ENCODE measurements at regions not wholly inside any gene's neighbourhood (a gene's known extent, or its start where the extent isn't known, plus 50 kb on each side); places are given as distances from the start of the nearest gene placed in this dataset.

DNA sequence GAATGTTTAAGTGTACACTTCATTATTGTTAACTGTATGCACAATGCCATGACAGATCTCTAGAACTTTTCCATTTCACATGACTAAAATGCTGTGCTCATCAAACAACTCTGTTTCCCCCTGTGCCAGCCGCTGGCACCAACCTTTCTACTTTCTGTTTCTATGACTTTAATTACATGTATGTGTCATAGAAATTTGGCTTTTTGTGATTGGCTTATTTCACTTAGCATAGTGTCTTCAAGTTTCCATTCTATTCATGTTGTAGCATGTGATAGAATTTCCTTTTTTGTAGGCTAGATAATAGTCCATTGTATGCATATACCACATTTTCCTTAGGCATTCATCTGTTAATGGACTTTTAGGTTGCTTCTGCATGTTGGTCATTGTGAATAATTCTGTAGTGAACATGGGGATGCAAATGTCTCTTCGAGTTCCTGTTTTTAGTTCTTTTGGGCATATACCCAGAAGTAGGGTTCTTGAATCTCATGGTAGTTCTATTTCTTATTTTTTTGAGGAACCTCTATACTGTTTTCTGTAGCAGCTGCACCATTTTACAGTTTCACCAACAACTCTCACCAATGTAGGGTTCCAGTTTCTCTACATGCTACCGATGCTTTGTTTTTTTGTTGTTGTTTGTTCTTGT is 184.4 kb upstream of the DMRT1 start:
- no peak overlapping the region for H3K4me3 ChIP-seq (replicated peaks in 1 of 3; ENCODE audit: insufficient read depth in 1 of 3, low read depth in 2 of 3, low read length in 3 of 3)
- H3K79me2 ChIP-seq (ENCODE audit: insufficient read depth, low read length): no peaks in the 10 kb centered on the region
- DNase-seq (ENCODE audit: low spot score): no peak
- no peak overlapping the region for H2AFZ ChIP-seq (ENCODE audit: low read length)
- H3K36me3 ChIP-seq (replicated peaks in 1 of 2; ENCODE audit: control insufficient read depth in 1 of 2, insufficient read depth in 2 of 2, low read length in 2 of 2): no peaks in the 10 kb centered on the region
- WGBS (ENCODE audit: low lambda C conversion rate): 60% methylated on average over 3 of the region's 3 CpGs
- TF ChIP-seq RFX3 (CRISPR knock-in tag; IDR thresholded peaks at IDR 0.05): no peak
- TF ChIP-seq ZMYM3 (CRISPR knock-in tag; IDR thresholded peaks at IDR 0.05): no peak
- no peak for TF ChIP-seq FOXO1 (CRISPR knock-in tag; IDR thresholded peaks at IDR 0.05)
- TF ChIP-seq, protein P1, sequence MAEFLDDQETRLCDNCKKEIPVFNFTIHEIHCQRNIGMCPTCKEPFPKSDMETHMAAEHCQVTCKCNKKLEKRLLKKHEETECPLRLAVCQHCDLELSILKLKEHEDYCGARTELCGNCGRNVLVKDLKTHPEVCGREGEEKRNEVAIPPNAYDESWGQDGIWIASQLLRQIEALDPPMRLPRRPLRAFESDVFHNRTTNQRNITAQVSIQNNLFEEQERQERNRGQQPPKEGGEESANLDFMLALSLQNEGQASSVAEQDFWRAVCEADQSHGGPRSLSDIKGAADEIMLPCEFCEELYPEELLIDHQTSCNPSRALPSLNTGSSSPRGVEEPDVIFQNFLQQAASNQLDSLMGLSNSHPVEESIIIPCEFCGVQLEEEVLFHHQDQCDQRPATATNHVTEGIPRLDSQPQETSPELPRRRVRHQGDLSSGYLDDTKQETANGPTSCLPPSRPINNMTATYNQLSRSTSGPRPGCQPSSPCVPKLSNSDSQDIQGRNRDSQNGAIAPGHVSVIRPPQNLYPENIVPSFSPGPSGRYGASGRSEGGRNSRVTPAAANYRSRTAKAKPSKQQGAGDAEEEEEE (CRISPR knock-in tag; IDR thresholded peaks at IDR 0.05; ENCODE audit: borderline replicate concordance): no peak
- no peak for TF ChIP-seq HOXD1 (CRISPR knock-in tag; IDR thresholded peaks at IDR 0.05)
- TF ChIP-seq, protein P2, sequence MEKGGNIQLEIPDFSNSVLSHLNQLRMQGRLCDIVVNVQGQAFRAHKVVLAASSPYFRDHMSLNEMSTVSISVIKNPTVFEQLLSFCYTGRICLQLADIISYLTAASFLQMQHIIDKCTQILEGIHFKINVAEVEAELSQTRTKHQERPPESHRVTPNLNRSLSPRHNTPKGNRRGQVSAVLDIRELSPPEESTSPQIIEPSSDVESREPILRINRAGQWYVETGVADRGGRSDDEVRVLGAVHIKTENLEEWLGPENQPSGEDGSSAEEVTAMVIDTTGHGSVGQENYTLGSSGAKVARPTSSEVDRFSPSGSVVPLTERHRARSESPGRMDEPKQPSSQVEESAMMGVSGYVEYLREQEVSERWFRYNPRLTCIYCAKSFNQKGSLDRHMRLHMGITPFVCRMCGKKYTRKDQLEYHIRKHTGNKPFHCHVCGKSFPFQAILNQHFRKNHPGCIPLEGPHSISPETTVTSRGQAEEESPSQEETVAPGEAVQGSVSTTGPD (CRISPR knock-in tag; IDR thresholded peaks at IDR 0.05): no peak
- TF ChIP-seq POGZ (CRISPR knock-in tag; IDR thresholded peaks at IDR 0.05): no peak
- TF ChIP-seq TBL1XR1 (IDR thresholded peaks at IDR 0.05; ENCODE audit: borderline replicate concordance, low read length, partially characterized antibody): no peak
- TF ChIP-seq, protein P3, sequence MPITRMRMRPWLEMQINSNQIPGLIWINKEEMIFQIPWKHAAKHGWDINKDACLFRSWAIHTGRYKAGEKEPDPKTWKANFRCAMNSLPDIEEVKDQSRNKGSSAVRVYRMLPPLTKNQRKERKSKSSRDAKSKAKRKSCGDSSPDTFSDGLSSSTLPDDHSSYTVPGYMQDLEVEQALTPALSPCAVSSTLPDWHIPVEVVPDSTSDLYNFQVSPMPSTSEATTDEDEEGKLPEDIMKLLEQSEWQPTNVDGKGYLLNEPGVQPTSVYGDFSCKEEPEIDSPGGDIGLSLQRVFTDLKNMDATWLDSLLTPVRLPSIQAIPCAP (CRISPR knock-in tag; IDR thresholded peaks at IDR 0.05; ENCODE audit: low read depth): no peak
- TF ChIP-seq ZNF510 (CRISPR knock-in tag; IDR thresholded peaks at IDR 0.05; ENCODE audit: low read depth): no peak
- no peak for TF ChIP-seq ZSCAN12 (CRISPR knock-in tag; IDR thresholded peaks at IDR 0.05)
- no peak for TF ChIP-seq SMAD9 (CRISPR knock-in tag; IDR thresholded peaks at IDR 0.05)
- no peak for TF ChIP-seq IKZF4 (CRISPR knock-in tag; IDR thresholded peaks at IDR 0.05; ENCODE audit: borderline replicate concordance, low read depth, not compliant biosample characterization)
- TF ChIP-seq, protein P4, sequence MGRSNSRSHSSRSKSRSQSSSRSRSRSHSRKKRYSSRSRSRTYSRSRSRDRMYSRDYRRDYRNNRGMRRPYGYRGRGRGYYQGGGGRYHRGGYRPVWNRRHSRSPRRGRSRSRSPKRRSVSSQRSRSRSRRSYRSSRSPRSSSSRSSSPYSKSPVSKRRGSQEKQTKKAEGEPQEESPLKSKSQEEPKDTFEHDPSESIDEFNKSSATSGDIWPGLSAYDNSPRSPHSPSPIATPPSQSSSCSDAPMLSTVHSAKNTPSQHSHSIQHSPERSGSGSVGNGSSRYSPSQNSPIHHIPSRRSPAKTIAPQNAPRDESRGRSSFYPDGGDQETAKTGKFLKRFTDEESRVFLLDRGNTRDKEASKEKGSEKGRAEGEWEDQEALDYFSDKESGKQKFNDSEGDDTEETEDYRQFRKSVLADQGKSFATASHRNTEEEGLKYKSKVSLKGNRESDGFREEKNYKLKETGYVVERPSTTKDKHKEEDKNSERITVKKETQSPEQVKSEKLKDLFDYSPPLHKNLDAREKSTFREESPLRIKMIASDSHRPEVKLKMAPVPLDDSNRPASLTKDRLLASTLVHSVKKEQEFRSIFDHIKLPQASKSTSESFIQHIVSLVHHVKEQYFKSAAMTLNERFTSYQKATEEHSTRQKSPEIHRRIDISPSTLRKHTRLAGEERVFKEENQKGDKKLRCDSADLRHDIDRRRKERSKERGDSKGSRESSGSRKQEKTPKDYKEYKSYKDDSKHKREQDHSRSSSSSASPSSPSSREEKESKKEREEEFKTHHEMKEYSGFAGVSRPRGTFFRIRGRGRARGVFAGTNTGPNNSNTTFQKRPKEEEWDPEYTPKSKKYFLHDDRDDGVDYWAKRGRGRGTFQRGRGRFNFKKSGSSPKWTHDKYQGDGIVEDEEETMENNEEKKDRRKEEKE (IDR thresholded peaks at IDR 0.05): no peak
- no peak for TF ChIP-seq STAG1 (CRISPR knock-in tag; IDR thresholded peaks at IDR 0.05)
- TF ChIP-seq, protein P5, sequence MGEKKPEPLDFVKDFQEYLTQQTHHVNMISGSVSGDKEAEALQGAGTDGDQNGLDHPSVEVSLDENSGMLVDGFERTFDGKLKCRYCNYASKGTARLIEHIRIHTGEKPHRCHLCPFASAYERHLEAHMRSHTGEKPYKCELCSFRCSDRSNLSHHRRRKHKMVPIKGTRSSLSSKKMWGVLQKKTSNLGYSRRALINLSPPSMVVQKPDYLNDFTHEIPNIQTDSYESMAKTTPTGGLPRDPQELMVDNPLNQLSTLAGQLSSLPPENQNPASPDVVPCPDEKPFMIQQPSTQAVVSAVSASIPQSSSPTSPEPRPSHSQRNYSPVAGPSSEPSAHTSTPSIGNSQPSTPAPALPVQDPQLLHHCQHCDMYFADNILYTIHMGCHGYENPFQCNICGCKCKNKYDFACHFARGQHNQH (CRISPR knock-in tag; IDR thresholded peaks at IDR 0.05): no peak
- TF ChIP-seq ZNF773 (CRISPR knock-in tag; IDR thresholded peaks at IDR 0.05; ENCODE audit: borderline replicate concordance): no peak
- no peak for TF ChIP-seq ZNF468 (CRISPR knock-in tag; IDR thresholded peaks at IDR 0.05)
- H3K4me1 ChIP-seq (ENCODE audit: insufficient read depth, low read length): peaks cover 8% of the 10 kb centered on the region
- no peak overlapping the region for H3K4me2 ChIP-seq (ENCODE audit: low read depth, low read length)
- in situ Hi-C loops (cut with HindIII; ENCODE audit: extremely low pct_ligation_motif_present, low pct_unique_long_range_greater_than_20kb): no loop called here
- ChIA-PET CTCF (ENCODE audit: low intra/inter-chr PET ratio, low total read pairs) (no interaction called here), POLR2A (no interaction called here)
- no peaks in the 10 kb centered on the region for H4K20me1 ChIP-seq (ENCODE audit: insufficient read depth, low read length)
- no peaks in the 10 kb centered on the region for H3K27me3 ChIP-seq (ENCODE audit: control insufficient read depth in 1 of 2, insufficient read depth in 2 of 2, low read length in 2 of 2)
- no peaks in the 10 kb centered on the region for H3K9me3 ChIP-seq (ENCODE audit: low read length)
- intact Hi-C loops (cut with micrococcal nuclease; ENCODE audit: unreplicated experiment): no loop called here
- H3K9ac ChIP-seq (ENCODE audit: insufficient read depth, low read depth, low read length): no peak overlapping the region
- no TSS peak for BruUV-seq (replicated peaks)
- ATAC-seq: no peak
- H3K27ac ChIP-seq (ENCODE audit: extremely low read length, insufficient read depth, low read length): no peak overlapping the region
- FAIRE-seq: no peak

Data from HepG2 (cell line).